GM12873 (cell line): ENCODE measurements at regions not wholly inside any gene's neighbourhood (a gene's known extent, or its start where the extent isn't known, plus 50 kb on each side); places are given as distances from the start of the nearest gene placed in this dataset.

Experiments
- TF ChIP-seq, protein P1 (sequence below): IDR thresholded peaks from 2 replicates; pipeline ENCODE4 v1.5.1; 2012; ENCODE audit warnings: low read depth, mild to moderate bottlenecking, moderate library complexity, low read length, control low read depth; ENCODE audit not compliant: insufficient read depth; ENCODE audit errors: missing control alignments

DNA sequence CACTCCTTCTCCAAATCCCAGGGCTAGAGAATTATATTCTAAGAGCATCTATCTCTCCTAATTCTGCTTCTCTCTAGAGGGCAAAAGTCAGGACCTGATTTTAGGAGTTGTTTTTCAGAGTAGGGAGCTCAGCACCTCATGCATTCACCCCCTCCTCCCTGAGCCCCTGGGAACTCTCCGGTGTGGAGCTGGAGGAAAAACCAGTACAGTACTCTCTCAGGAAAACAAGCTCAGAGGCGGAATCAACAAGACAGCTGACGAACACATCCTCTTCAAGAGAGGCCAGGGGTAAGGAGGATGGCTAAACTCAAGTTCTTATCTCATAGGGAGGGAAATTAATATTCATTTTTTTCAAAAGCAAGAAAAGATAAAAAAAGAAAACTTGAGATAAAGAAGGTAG is 120.1 kb upstream of the CDYL start:
- TF ChIP-seq, protein P1, sequence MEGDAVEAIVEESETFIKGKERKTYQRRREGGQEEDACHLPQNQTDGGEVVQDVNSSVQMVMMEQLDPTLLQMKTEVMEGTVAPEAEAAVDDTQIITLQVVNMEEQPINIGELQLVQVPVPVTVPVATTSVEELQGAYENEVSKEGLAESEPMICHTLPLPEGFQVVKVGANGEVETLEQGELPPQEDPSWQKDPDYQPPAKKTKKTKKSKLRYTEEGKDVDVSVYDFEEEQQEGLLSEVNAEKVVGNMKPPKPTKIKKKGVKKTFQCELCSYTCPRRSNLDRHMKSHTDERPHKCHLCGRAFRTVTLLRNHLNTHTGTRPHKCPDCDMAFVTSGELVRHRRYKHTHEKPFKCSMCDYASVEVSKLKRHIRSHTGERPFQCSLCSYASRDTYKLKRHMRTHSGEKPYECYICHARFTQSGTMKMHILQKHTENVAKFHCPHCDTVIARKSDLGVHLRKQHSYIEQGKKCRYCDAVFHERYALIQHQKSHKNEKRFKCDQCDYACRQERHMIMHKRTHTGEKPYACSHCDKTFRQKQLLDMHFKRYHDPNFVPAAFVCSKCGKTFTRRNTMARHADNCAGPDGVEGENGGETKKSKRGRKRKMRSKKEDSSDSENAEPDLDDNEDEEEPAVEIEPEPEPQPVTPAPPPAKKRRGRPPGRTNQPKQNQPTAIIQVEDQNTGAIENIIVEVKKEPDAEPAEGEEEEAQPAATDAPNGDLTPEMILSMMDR: no peak

DNA sequence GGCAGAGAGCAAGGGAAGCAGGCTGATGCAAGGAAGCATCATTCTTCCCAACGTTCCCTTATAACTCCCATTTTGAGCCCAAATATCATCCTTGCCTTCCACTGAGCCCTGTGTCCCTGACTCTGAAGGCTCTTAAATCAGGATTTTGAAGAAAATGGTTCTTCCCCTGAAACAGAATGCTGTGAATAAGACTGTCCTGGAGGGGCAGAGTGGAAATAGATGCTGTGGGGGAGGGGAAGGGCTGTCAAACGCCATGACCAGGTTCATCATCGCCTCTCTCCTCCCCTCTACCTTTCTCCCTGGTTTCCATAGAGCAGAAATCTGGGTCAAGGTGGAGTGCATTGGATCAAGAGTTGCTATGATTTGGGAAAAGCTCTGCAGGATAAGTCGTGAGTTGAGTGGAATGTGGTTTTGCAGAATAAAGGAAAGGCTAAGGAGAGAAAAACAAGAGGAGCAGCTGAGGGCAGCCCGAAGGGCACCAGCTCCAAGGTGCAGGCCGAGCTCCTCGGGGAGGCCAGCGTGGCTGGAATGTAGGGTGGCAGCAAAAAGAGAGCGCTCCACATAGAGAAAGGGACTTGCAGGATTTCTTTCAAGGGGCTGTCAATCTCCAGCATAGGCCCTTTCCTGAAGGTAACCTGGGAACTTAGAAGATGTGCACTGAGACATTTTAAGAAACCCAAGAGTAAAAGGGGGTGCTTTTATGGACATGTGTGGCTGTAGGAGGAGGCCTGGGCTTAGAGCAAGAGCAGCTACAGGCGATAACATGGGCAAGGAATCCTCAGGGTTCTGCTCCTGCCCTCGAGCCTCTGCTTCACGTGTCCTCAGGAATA is 120.8 kb upstream of the CDYL start:
- TF ChIP-seq, protein P1: no peak

DNA sequence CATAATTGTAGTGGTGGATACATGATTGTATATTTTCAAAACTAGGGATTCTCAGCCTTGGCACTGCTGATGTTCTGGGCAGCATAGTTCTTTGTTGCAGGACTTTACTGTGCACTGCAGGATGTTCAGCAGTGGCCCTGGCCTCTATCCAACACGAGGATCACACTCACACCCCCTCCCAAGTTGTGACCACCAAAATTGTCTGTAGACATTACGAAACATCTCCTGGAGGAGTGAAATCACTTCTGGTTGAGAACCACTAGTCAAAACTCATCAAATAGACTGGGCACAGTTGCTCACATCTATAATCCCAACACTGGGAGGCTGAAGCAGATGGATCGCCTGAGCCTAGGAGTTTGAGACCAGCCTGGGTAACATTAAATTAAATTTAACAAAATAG is 123.1 kb upstream of the CDYL start:
- TF ChIP-seq, protein P1: no peak

DNA sequence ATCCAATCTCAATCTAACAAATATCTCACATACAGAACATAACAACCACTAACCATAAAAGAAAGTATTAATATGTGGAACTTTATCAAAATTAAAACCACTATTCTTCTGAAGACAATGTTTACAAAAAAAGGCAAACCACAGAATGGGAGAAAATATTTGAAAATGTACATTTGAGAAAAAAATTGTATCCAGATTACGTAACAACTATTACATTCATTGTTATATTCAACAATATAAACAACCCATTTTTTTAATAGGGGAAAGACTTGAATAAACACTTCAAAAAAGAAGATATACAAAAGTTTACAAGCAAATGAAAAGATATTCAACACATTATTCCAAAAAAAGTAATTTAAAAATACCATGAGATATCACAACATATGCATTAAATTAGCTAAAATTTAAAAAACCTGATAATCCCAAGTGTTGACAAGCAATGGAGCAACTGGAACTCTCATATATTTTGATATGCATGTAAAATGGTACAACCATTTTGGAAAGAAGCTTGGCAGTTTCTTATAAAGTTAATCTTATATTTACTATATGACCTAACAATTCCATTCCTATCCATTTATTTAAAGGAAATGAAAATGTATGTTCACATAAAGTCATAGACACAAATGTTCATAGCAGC is 124.3 kb upstream of the CDYL start:
- TF ChIP-seq, protein P1: no peak

DNA sequence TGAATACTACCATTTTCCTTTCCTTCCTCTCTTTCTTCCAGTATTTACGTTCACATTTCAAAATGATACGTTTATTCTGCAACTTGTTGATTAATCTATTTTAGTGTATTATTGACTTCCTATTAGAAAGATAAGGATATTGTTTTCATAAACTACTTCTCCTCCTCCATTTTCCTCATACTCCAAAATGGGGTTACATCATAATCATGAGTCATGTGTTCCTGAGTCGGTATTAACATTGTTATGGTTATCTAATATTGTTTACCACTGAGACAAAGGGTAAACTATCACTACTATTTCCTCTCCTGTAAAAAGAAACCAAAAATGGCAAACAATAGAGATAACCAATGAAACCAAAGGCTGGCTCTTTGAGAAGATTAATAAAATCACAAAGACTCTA is 126.5 kb upstream of the CDYL start:
- TF ChIP-seq, protein P1: no peak

DNA sequence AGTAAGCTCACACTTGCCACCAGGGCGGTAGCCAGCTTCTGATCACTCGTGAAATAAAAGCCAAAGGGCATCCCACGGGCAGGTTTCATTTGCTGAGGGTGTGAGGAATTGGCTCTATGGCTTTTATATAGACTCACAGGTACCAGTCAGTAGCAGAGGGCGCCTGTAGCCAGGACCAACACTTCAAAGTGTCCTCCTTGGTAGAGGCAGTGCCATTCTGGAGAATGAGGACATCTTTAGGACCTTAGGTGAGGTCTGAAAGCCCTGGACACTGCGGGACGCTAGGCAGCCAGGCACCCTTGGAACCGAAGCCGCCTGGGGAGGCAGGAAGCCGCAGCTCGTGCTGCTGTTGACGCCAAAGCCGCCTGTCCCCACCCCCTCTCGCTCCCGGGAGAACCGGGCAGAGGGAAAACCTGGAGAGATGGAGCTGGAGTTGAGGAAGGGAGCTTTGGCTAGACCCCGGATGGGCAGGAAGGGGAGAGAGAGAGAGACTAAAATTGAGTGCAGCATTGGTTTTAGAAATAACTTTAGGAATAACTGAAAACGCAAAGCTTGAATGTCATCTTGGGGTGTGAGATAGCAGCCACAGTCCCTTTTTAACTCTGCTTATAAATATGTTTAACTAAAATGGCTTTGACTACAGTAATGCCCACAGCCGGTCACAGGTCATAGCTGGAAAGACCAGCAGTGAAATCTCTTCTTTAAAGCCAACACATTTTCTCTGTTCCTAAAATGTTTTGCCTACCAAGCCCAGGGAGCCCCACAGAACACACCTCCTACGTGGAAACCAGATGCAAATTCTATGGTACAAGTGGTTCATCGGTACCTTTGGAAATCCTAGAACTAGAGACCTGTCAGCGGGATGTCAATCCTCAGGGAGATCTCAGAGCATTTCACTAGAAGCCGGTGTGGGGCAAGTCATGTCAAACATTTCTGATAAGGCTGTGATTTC is 128.5 kb upstream of the CDYL start:
- TF ChIP-seq, protein P1: no peak

DNA sequence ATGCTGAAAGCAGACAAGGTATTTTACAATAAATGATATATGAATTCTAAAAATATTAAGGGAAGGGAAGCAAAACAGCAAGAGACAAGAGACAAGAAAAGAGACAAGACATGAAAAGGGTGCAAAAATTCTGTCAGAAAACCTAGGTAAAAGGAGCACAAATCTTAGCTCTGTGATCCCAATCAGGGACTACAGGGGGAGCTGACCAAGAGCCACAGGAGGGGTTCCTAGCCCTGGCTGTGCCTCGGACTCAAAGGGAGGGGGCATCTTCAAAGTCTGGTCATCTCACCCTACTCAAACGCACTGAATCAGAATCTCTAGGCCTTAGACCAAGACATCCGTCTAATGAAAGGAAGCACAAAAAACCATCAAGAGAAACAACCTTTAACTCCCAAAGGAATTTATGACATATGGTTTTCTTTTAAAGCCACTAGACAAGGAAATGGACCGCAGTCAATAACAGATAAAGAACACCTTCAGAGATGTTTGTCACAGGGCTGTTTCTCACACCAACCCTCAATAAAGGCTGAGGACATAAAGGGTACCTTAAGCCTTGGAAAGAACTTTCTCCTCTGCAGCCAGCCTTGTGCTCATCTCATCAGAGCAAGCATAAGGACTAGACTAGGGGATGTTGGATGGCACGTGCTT is 130.4 kb upstream of the CDYL start:
- TF ChIP-seq, protein P1: no peak
